ENCODE measurements at regions not wholly inside any gene's neighbourhood (a gene's known extent, or its start where the extent isn't known, plus 50 kb on each side); places are given as distances from the start of the nearest gene placed in this dataset.
"Not testable (repeated sequence)": the region's sequence is repeated elsewhere in the genome, so short reads cannot be mapped to it uniquely, and the experiment has no call there.

DNA sequence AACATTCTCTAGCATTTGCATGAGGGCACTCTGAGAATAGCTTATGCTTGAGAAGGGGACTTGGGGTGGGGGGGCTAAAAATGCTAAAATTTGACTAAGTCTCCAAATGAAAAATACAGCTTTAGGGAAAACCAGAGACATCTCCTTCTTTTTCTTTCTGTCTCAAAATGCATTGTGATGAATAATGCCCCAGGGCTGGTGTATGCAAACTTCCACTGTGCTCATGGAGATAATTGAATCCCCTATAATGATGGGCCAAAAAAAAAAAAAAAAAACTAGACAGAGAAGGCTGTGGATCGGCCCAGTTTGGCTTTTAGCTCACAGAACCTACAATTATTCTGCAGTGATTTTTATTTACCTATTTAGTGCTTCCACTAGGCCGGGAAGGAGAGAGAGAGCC, 147.9 kb upstream of the RORA start:
- WGBS, 2 donors, result 89 to 97% methylated on average over 2 of the region's 2 CpGs
- TF ChIP-seq POLR2A (IDR thresholded peaks at IDR 0.05), result no peak
- TF ChIP-seq, protein P1, sequence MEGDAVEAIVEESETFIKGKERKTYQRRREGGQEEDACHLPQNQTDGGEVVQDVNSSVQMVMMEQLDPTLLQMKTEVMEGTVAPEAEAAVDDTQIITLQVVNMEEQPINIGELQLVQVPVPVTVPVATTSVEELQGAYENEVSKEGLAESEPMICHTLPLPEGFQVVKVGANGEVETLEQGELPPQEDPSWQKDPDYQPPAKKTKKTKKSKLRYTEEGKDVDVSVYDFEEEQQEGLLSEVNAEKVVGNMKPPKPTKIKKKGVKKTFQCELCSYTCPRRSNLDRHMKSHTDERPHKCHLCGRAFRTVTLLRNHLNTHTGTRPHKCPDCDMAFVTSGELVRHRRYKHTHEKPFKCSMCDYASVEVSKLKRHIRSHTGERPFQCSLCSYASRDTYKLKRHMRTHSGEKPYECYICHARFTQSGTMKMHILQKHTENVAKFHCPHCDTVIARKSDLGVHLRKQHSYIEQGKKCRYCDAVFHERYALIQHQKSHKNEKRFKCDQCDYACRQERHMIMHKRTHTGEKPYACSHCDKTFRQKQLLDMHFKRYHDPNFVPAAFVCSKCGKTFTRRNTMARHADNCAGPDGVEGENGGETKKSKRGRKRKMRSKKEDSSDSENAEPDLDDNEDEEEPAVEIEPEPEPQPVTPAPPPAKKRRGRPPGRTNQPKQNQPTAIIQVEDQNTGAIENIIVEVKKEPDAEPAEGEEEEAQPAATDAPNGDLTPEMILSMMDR (IDR thresholded peaks at IDR 0.05), result no peak
- H3K9me3 ChIP-seq, result no peaks in the 10 kb centered on the region
- H3K27me3 ChIP-seq, result no peaks in the 10 kb centered on the region
- H3K4me3 ChIP-seq, result no peak overlapping the region
- no peaks in the 10 kb centered on the region for H3K4me1 ChIP-seq
- no peak overlapping the region for H3K27ac ChIP-seq
- no peak for DNase-seq
- intact Hi-C loops (cut with DNase I; ENCODE audit: low total_unique reads), result no loop called here
- H3K36me3 ChIP-seq (ENCODE audit: low read depth, missing control alignments), result no peaks in the 10 kb centered on the region

DNA sequence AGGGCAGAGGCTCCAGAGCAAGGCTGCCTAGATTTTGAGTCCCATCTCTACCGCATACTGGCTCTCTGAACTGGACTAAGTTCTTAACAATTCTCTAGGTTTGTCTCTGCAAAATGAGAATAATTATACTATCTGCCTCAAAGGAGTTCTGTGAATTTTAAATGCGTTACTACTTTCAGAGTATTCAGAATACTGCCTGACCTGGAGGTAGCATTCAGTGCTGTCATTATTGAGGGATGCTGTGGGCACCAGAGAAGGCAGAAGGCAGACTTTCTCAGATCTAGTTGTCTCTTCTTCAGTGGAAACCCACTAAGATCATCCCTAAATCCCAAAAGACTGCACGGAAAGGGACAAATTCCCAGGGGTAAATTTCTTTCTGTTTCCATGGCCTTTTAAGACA, 147.4 kb upstream of the RORA start:
- H3K4me3 ChIP-seq, result no peak overlapping the region
- DNase-seq, result no peak
- WGBS, 2 donors, result 91 to 96% methylated on average over 3 of the region's 3 CpGs
- no peaks in the 10 kb centered on the region for H3K27me3 ChIP-seq
- H3K9me3 ChIP-seq, result no peaks in the 10 kb centered on the region
- intact Hi-C loops (cut with DNase I; ENCODE audit: low total_unique reads), result no loop called here
- no peaks in the 10 kb centered on the region for H3K4me1 ChIP-seq
- H3K36me3 ChIP-seq (ENCODE audit: low read depth, missing control alignments), result no peaks in the 10 kb centered on the region
- TF ChIP-seq POLR2A (IDR thresholded peaks at IDR 0.05), result no peak
- TF ChIP-seq, protein P1 (IDR thresholded peaks at IDR 0.05), result no peak
- no peak overlapping the region for H3K27ac ChIP-seq

DNA sequence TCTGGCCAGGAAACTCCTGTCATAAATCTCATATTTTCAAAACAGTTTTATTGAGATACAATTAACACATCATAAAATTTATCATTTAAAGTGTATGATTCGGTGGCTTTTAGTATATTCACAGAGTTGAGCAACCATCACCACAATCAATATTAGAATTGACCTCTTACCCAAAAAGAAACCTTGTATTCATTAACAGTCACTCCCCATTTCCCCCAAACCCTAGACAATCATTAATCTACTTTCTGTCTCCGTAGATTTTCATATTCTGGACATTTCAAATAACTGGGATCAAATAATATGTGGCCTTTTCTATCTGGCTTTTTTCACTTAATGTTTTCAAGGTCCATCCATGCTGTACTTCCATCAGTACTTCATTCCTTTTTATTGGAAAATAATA, 145.7 kb upstream of the RORA start:
- no peaks in the 10 kb centered on the region for H3K27me3 ChIP-seq
- H3K36me3 ChIP-seq (ENCODE audit: low read depth, missing control alignments), result no peaks in the 10 kb centered on the region
- H3K27ac ChIP-seq, result no peak overlapping the region
- TF ChIP-seq, protein P1 (IDR thresholded peaks at IDR 0.05), result no peak
- no peak for TF ChIP-seq POLR2A (IDR thresholded peaks at IDR 0.05)
- whole genome bisulfite sequencing, 2 donors, result 91 to 98% methylated on average over 2 of the region's 2 CpGs
- no peak for DNase-seq
- H3K9me3 ChIP-seq, result no peaks in the 10 kb centered on the region
- intact Hi-C loops (cut with DNase I; ENCODE audit: low total_unique reads), result no loop called here
- H3K4me1 ChIP-seq, result no peaks in the 10 kb centered on the region
- no peak overlapping the region for H3K4me3 ChIP-seq

DNA sequence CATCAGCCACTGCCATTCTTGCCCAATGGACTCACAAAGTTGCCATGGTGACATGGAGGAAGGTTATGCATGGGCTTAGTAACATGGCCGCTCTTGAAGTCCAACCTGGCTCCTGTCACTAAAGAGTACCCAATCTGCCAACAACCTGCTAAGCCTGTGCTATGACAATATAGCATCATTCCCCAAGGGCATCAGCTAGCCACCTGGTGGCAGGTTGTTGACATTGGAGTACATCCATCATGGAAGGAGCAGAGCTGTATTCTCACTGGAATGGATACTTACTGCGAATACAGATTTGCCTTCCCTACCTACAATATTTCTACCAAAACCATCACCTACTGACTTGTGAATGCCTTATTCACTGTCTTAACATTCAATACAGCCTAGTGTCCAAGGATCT, 138.9 kb upstream of the RORA start:
- WGBS, 2 donors, result 92 to 93% methylated on average over 2 of the region's 2 CpGs
- no peak for DNase-seq
- no peak overlapping the region for H3K27ac ChIP-seq
- no peaks in the 10 kb centered on the region for H3K4me1 ChIP-seq
- intact Hi-C loops (cut with DNase I; ENCODE audit: low total_unique reads), result no loop called here
- TF ChIP-seq POLR2A (IDR thresholded peaks at IDR 0.05), result no peak
- TF ChIP-seq, protein P1 (IDR thresholded peaks at IDR 0.05), result no peak
- H3K9me3 ChIP-seq, result no peaks in the 10 kb centered on the region
- no peak overlapping the region for H3K4me3 ChIP-seq
- no peaks in the 10 kb centered on the region for H3K27me3 ChIP-seq
- no peaks in the 10 kb centered on the region for H3K36me3 ChIP-seq (ENCODE audit: low read depth, missing control alignments)

DNA sequence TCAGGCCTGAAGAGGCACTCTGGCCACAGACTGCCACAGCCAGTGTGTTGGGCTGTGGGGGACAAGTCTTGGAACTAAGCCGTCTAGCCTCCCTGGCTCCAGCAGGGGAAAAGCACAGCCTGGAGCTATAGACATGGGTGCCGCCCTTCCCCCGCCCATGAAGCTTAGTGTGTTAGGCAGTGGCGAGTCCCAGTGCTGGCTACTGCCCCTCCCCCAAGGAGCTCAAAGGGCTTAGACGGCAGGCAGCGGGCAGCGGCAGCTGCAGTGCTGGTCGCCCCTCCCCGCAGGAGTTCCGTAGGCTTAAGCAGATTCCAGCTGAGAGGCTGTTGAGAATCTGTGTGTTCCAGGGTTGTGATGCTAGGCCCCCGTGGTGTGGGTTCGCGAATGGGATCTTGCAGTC, 135.8 kb upstream of the RORA start:
- no peak overlapping the region for H3K4me3 ChIP-seq
- peak; percentile 17 for DNase-seq
- H3K27me3 ChIP-seq, result no peaks in the 10 kb centered on the region
- no peak overlapping the region for H3K27ac ChIP-seq
- H3K36me3 ChIP-seq (ENCODE audit: low read depth, missing control alignments), result no peaks in the 10 kb centered on the region
- intact Hi-C loops (cut with DNase I; ENCODE audit: low total_unique reads), result no loop called here
- H3K4me1 ChIP-seq, result no peaks in the 10 kb centered on the region
- no peaks in the 10 kb centered on the region for H3K9me3 ChIP-seq
- TF ChIP-seq, protein P1 (IDR thresholded peaks at IDR 0.05), result no peak
- TF ChIP-seq POLR2A (IDR thresholded peaks at IDR 0.05), result no peak
- 32 to 57% methylated on average over 3 to 13 of the region's 13 CpGs for WGBS, 2 donors

DNA sequence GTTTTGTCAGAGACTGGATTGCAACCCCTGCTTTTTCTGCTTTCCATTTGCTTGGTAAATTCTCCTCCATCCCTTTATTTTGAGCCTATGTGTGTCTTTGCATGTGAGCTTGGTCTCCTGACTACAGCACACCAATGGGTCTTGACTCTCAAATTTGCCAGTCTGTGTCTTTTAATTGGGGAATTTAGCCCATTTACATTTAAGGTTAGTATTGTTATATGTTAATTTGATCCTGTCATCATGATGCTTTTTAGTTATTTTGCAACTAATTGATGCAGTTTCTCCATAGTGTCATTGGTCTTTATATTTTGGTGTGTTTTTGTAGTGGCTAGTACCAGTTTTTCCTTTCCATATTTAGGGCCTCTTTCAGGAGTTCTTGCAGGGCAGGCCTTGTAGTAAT, 133.8 kb upstream of the RORA start:
- DNase-seq; H3K4me1 ChIP-seq; intact Hi-C loops (cut with DNase I; ENCODE audit: low total_unique reads); H3K4me3 ChIP-seq; H3K27me3 ChIP-seq; H3K9me3 ChIP-seq; H3K36me3 ChIP-seq (ENCODE audit: low read depth, missing control alignments); H3K27ac ChIP-seq: not testable (repeated sequence)
